ENCODE measurements at regions not wholly inside any gene's neighbourhood (a gene's known extent, or its start where the extent isn't known, plus 50 kb on each side); places are given as distances from the start of the nearest gene placed in this dataset.

GRCh38 chr2:116442418-116442817 is 1372.1 kb upstream of the DDX18 start:
- TF ChIP-seq JUN (IDR thresholded peaks at IDR 0.05): no peak
- TF ChIP-seq FOSL2 (IDR thresholded peaks at IDR 0.05): no peak
- no peak for TF ChIP-seq FOSL2 (CRISPR knock-in tag; IDR thresholded peaks at IDR 0.05)
- no peak for TF ChIP-seq POLR2A (IDR thresholded peaks at IDR 0.05; ENCODE audit: low read length)
- no peak for TF ChIP-seq ZNF302 (CRISPR knock-in tag; IDR thresholded peaks at IDR 0.05)
- TF ChIP-seq RNF2 (IDR thresholded peaks at IDR 0.05; ENCODE audit: borderline replicate concordance, low read depth): no peak

All from A549 (cell line).